ENCODE measurements at regions not wholly inside any gene's neighbourhood (a gene's known extent, or its start where the extent isn't known, plus 50 kb on each side); places are given as distances from the start of the nearest gene placed in this dataset.

DNA sequence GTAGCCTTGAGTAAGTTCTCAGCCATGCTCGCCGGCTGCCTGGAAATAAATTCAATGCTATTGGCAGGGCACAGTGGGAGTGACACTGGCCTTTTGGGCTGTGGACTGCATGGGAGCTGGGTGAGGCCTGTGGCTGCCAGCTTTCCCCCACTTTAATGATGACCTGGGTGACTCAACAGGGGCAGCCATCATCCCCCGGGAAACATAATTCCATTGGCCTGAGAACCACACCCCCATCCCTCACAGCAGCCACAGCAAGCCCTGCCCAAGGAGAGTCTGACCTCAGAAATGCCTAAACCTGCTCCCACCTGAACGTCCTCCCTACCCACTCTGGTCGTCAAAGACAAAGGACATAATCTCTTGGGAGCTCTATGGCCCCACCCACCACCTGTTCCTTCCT is 384.0 kb downstream of the LTN1 start:
- Histone ChIP-seq H3K36me3 (ENCODE audit: low read length) (no peaks in the 10 kb centered on the region; the same call in 1 of the 2 replicates), H3K9ac (ENCODE audit: low read length) (no peak overlapping the region), H3K9me2 (replicated peaks; ENCODE audit: insufficient read depth, low read length) (no peaks in the 10 kb centered on the region), H3K4me2 (ENCODE audit: low read depth, low read length, poor library complexity, severe bottlenecking) (peak overlapping the region; percentile 26), H3K4me3 (ENCODE audit: insufficient read depth, low read length, poor library complexity, severe bottlenecking) (no peak overlapping the region), H3F3A (ENCODE audit: insufficient read depth) (no peaks in the 10 kb centered on the region), H3K27me3 (ENCODE audit: low read length) (no peaks in the 10 kb centered on the region), H3K79me2 (ENCODE audit: insufficient read depth, low read length) (no peaks in the 10 kb centered on the region), H2AFZ (ENCODE audit: low read depth, low read length, severe bottlenecking) (peak overlapping the region; percentile 35), H3K27ac (ENCODE audit: low read depth, low read length) (0 out of 2 replicates have a peak overlapping the region, but pooled peaks have one; percentile 18), H3K9me3 (ENCODE audit: insufficient read depth, low read length) (no peaks in the 10 kb centered on the region), H4K20me1 (ENCODE audit: low read depth, low read length) (no peaks in the 10 kb centered on the region)
- TF ChIP-seq, protein P1, sequence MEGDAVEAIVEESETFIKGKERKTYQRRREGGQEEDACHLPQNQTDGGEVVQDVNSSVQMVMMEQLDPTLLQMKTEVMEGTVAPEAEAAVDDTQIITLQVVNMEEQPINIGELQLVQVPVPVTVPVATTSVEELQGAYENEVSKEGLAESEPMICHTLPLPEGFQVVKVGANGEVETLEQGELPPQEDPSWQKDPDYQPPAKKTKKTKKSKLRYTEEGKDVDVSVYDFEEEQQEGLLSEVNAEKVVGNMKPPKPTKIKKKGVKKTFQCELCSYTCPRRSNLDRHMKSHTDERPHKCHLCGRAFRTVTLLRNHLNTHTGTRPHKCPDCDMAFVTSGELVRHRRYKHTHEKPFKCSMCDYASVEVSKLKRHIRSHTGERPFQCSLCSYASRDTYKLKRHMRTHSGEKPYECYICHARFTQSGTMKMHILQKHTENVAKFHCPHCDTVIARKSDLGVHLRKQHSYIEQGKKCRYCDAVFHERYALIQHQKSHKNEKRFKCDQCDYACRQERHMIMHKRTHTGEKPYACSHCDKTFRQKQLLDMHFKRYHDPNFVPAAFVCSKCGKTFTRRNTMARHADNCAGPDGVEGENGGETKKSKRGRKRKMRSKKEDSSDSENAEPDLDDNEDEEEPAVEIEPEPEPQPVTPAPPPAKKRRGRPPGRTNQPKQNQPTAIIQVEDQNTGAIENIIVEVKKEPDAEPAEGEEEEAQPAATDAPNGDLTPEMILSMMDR (IDR thresholded peaks at IDR 0.05; ENCODE audit: insufficient read depth, low read length, poor library complexity, severe bottlenecking), result no peak
- no peak for TF ChIP-seq EZH2phosphoT487 (conservative IDR thresholded peaks at IDR 0.05; ENCODE audit: low read length)

DNA sequence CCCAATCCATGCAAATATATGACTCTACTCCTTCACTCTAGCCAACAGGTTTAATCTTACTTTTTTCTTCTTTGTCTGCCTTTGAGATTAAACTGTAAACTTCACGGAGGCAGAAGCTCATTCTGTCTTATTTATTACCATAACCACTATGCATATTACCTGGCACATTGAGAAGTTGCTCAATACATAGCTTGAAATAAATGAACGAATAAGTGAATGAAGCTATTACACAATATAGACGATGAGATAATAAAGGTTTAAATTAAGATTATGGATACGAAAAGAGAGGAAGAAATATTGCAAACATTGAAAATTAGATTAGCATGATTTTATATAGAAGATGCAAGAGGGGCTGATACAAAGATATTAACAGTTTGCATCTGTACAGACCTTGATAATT is 385.1 kb downstream of the LTN1 start:
- Histone ChIP-seq H3K4me3 (ENCODE audit: insufficient read depth, low read length, poor library complexity, severe bottlenecking) (no peak overlapping the region), H3K9me3 (ENCODE audit: insufficient read depth, low read length) (no peaks in the 10 kb centered on the region), H4K20me1 (ENCODE audit: low read depth, low read length) (no peaks in the 10 kb centered on the region), H3K27me3 (ENCODE audit: low read length) (no peaks in the 10 kb centered on the region), H2AFZ (ENCODE audit: low read depth, low read length, severe bottlenecking) (no peak overlapping the region), H3K4me2 (ENCODE audit: low read depth, low read length, poor library complexity, severe bottlenecking) (no peak overlapping the region), H3F3A (ENCODE audit: insufficient read depth) (no peaks in the 10 kb centered on the region), H3K9ac (ENCODE audit: low read length) (no peak overlapping the region), H3K36me3 (ENCODE audit: low read length) (no peaks in the 10 kb centered on the region; the same call in 1 of the 2 replicates), H3K27ac (ENCODE audit: low read depth, low read length) (no peak overlapping the region), H3K79me2 (ENCODE audit: insufficient read depth, low read length) (no peaks in the 10 kb centered on the region), H3K9me2 (replicated peaks; ENCODE audit: insufficient read depth, low read length) (no peaks in the 10 kb centered on the region)
- TF ChIP-seq EZH2phosphoT487 (conservative IDR thresholded peaks at IDR 0.05; ENCODE audit: low read length), result no peak

DNA sequence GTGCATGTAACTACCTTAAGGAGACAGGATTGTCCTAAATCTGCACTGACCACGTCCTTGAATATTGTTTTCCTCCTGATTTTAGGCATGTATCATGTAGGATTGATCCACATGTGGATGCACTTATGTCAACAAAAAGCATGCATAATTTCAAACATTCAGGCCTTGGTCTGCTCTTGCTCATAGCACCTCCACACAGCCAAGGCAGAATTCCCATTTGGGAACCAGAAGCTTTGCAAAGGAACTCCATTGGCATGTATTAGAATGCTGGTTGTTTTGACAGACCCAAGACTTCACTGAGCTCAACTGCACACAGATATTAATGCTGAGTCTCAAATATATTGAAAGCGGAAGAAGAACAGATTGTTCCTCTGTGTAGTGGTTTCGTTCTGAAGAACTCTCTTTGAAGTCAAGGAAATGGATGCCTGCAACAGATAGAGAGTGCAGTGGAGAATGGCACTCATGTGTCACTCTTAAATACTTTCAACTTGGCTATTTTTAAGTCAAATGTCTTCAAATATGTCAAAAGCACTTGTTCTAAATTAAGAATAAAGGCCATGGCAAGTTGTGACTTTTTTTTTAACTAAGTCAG is 387.6 kb downstream of the LTN1 start:
- no peaks in the 10 kb centered on the region for H4K20me1 ChIP-seq (ENCODE audit: low read depth, low read length)
- H2AFZ ChIP-seq (ENCODE audit: low read depth, low read length, severe bottlenecking), result no peak overlapping the region
- no peak overlapping the region for H3K9ac ChIP-seq (ENCODE audit: low read length)
- peak overlapping the region; percentile 62 for H3K4me2 ChIP-seq (ENCODE audit: low read depth, low read length, poor library complexity, severe bottlenecking)
- no peak overlapping the region for H3K4me3 ChIP-seq (ENCODE audit: insufficient read depth, low read length, poor library complexity, severe bottlenecking)
- H3K36me3 ChIP-seq (ENCODE audit: low read length), result no peaks in the 10 kb centered on the region
- H3K27ac ChIP-seq (ENCODE audit: low read depth, low read length), result peak overlapping the region; percentile 66
- no peaks in the 10 kb centered on the region for H3F3A ChIP-seq (ENCODE audit: insufficient read depth)
- no peaks in the 10 kb centered on the region for H3K27me3 ChIP-seq (ENCODE audit: low read length)
- H3K9me2 ChIP-seq (replicated peaks; ENCODE audit: insufficient read depth, low read length), result no peaks in the 10 kb centered on the region
- TF ChIP-seq, protein P1 (IDR thresholded peaks at IDR 0.05; ENCODE audit: insufficient read depth, low read length, poor library complexity, severe bottlenecking), result no peak
- TF ChIP-seq EZH2phosphoT487 (conservative IDR thresholded peaks at IDR 0.05; ENCODE audit: low read length), result no peak
- H3K79me2 ChIP-seq (ENCODE audit: insufficient read depth, low read length), result no peaks in the 10 kb centered on the region
- H3K9me3 ChIP-seq (ENCODE audit: insufficient read depth, low read length), result peaks cover 2% of the 10 kb centered on the region

DNA sequence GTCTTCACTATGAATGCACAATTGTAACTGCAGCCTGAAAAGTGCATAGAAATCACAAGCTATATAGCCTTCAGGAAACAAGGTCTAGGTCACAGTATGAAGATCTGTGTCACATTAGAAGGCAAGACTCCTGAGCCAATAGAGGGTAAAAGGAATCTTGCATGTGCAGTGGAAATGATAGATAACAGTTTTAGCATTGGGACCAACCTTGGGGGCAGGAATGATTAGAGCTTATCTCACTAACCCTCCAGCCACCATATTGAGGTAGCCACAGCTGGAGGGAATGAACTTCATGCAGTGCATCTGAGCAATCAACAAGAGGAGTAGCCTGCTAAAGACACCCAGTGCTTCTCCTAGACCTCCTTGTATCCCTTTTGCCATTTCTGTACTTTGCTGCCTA is 390.1 kb downstream of the LTN1 start:
- peaks cover 22% of the 10 kb centered on the region for H3K9me3 ChIP-seq (ENCODE audit: insufficient read depth, low read length)
- no peaks in the 10 kb centered on the region for H3K9me2 ChIP-seq (replicated peaks; ENCODE audit: insufficient read depth, low read length)
- H4K20me1 ChIP-seq (ENCODE audit: low read depth, low read length), result no peaks in the 10 kb centered on the region
- H3K4me2 ChIP-seq (ENCODE audit: low read depth, low read length, poor library complexity, severe bottlenecking), result no peak overlapping the region
- H3K79me2 ChIP-seq (ENCODE audit: insufficient read depth, low read length), result no peaks in the 10 kb centered on the region
- H3F3A ChIP-seq (ENCODE audit: insufficient read depth), result no peaks in the 10 kb centered on the region
- no peak overlapping the region for H3K27ac ChIP-seq (ENCODE audit: low read depth, low read length)
- no peak overlapping the region for H2AFZ ChIP-seq (ENCODE audit: low read depth, low read length, severe bottlenecking)
- no peak for TF ChIP-seq EZH2phosphoT487 (conservative IDR thresholded peaks at IDR 0.05; ENCODE audit: low read length)
- TF ChIP-seq, protein P1 (IDR thresholded peaks at IDR 0.05; ENCODE audit: insufficient read depth, low read length, poor library complexity, severe bottlenecking), result no peak
- no peak overlapping the region for H3K9ac ChIP-seq (ENCODE audit: low read length)
- no peak overlapping the region for H3K4me3 ChIP-seq (ENCODE audit: insufficient read depth, low read length, poor library complexity, severe bottlenecking)
- H3K27me3 ChIP-seq (ENCODE audit: low read length), result no peaks in the 10 kb centered on the region
- H3K36me3 ChIP-seq (ENCODE audit: low read length), result 0 out of 2 replicates have a peak, but pooled peaks cover 4% of the 10 kb centered on the region
